ENCODE measurements at regions not wholly inside any gene's neighbourhood (a gene's known extent, or its start where the extent isn't known, plus 50 kb on each side); places are given as distances from the start of the nearest gene placed in this dataset.

GRCh38 chr18:56444201-56444600 lies 194.2 kb downstream of the TXNL1 start:
- TF ChIP-seq GATA3 (IDR thresholded peaks at IDR 0.05; ENCODE audit: low read depth, low read length) (no peak), GATA2 (IDR thresholded peaks at IDR 0.05; ENCODE audit: low read depth, low read length) (no peak)

GRCh38 chr18:56443166-56443907 lies 195.1 kb downstream of the TXNL1 start:
- TF ChIP-seq GATA2 (IDR thresholded peaks at IDR 0.05; ENCODE audit: low read depth, low read length) (no peak), GATA3 (IDR thresholded peaks at IDR 0.05; ENCODE audit: low read depth, low read length) (no peak)

GRCh38 chr18:56436651-56437050 lies 201.7 kb downstream of the TXNL1 start:
- TF ChIP-seq GATA2 (IDR thresholded peaks at IDR 0.05; ENCODE audit: low read depth, low read length) = no peak

GRCh38 chr18:56433919-56434318 lies 204.5 kb downstream of the TXNL1 start:
- TF ChIP-seq GATA2 (IDR thresholded peaks at IDR 0.05; ENCODE audit: low read depth, low read length) = no peak
- TF ChIP-seq GATA3 (IDR thresholded peaks at IDR 0.05; ENCODE audit: low read depth, low read length) = no peak

GRCh38 chr18:56431551-56431950 lies 206.8 kb downstream of the TXNL1 start:
- TF ChIP-seq GATA3 (IDR thresholded peaks at IDR 0.05; ENCODE audit: low read depth, low read length) = no peak
- TF ChIP-seq GATA2 (IDR thresholded peaks at IDR 0.05; ENCODE audit: low read depth, low read length) = no peak

- TF ChIP-seq GATA3 (IDR thresholded peaks at IDR 0.05; ENCODE audit: low read depth, low read length) = no peak
- no peak for TF ChIP-seq GATA2 (IDR thresholded peaks at IDR 0.05; ENCODE audit: low read depth, low read length)
Measured at GRCh38 chr18:56423626-56424025, 214.8 kb downstream of the TXNL1 start.

- no peak for TF ChIP-seq GATA2 (IDR thresholded peaks at IDR 0.05; ENCODE audit: low read depth, low read length)
- no peak for TF ChIP-seq GATA3 (IDR thresholded peaks at IDR 0.05; ENCODE audit: low read depth, low read length)
Measured at GRCh38 chr18:56421647-56422046, 216.7 kb downstream of the TXNL1 start.

- TF ChIP-seq GATA3 (IDR thresholded peaks at IDR 0.05; ENCODE audit: low read depth, low read length) = no peak
- no peak for TF ChIP-seq GATA2 (IDR thresholded peaks at IDR 0.05; ENCODE audit: low read depth, low read length)
Measured at GRCh38 chr18:56414357-56414756, 224.0 kb downstream of the TXNL1 start.

GRCh38 chr18:56413862-56414261 lies 224.5 kb downstream of the TXNL1 start:
- TF ChIP-seq GATA3 (IDR thresholded peaks at IDR 0.05; ENCODE audit: low read depth, low read length) (no peak), GATA2 (IDR thresholded peaks at IDR 0.05; ENCODE audit: low read depth, low read length) (no peak)

GRCh38 chr18:56412951-56413350 lies 225.4 kb downstream of the TXNL1 start:
- no peak for TF ChIP-seq GATA2 (IDR thresholded peaks at IDR 0.05; ENCODE audit: low read depth, low read length)
- TF ChIP-seq GATA3 (IDR thresholded peaks at IDR 0.05; ENCODE audit: low read depth, low read length) = no peak

GRCh38 chr18:56409736-56410135 lies 228.7 kb downstream of the TXNL1 start:
- TF ChIP-seq GATA2 (IDR thresholded peaks at IDR 0.05; ENCODE audit: low read depth, low read length) = no peak
- TF ChIP-seq GATA3 (IDR thresholded peaks at IDR 0.05; ENCODE audit: low read depth, low read length) = no peak

GRCh38 chr18:56407646-56408180 lies 230.7 kb downstream of the TXNL1 start:
- TF ChIP-seq GATA3 (IDR thresholded peaks at IDR 0.05; ENCODE audit: low read depth, low read length) (no peak), GATA2 (IDR thresholded peaks at IDR 0.05; ENCODE audit: low read depth, low read length) (no peak)

- no peak for TF ChIP-seq GATA3 (IDR thresholded peaks at IDR 0.05; ENCODE audit: low read depth, low read length)
- no peak for TF ChIP-seq GATA2 (IDR thresholded peaks at IDR 0.05; ENCODE audit: low read depth, low read length)
Measured at GRCh38 chr18:56402872-56403516, 235.4 kb downstream of the TXNL1 start.

- TF ChIP-seq GATA2 (IDR thresholded peaks at IDR 0.05; ENCODE audit: low read depth, low read length) (0 out of 2 replicates have a peak, but pooled peaks have one; percentile 14), GATA3 (IDR thresholded peaks at IDR 0.05; ENCODE audit: low read depth, low read length) (no peak)
Measured at GRCh38 chr18:56393870-56394269, 244.5 kb downstream of the TXNL1 start.

All from SH-SY5Y (cell line).